Upper lobe of right lung (tissue), 1 donor: ENCODE measurements at regions not wholly inside any gene's neighbourhood (a gene's known extent, or its start where the extent isn't known, plus 50 kb on each side); places are given as distances from the start of the nearest gene placed in this dataset.

ENCODE experiments used
- ATAC-seq: fragments of 200-7000 bp; cut with Tn5 transposase; one replicate; pipeline ENCODE4 v1.9.1; 2020; ENCODE audit warnings: mild to moderate bottlenecking, moderate library complexity
- DNase-seq: peaks from one replicate; pipeline ENCODE4 v3.0.0-alpha.2; 2020
- H3K27ac ChIP-seq: fragments of 200-600 bp; one replicate; pipeline ENCODE4 v1.8.0; 2022
- H3K27me3 ChIP-seq: fragments of 200-600 bp; one replicate; pipeline ENCODE4 v1.8.0; 2022; ENCODE audit warnings: mild to moderate bottlenecking
- H3K36me3 ChIP-seq: fragments of 200-600 bp; one replicate; pipeline ENCODE4 v1.8.0; 2022
- H3K4me1 ChIP-seq: fragments of 200-600 bp; one replicate; pipeline ENCODE4 v1.8.0; 2022
- H3K4me3 ChIP-seq: fragments of 200-600 bp; one replicate; pipeline ENCODE4 v1.8.0; 2022; ENCODE audit warnings: mild to moderate bottlenecking
- H3K9me3 ChIP-seq: fragments of 200-600 bp; one replicate; pipeline ENCODE4 v1.8.0; 2022
- CTCF ChIP-seq: fragments of 200-600 bp; IDR thresholded peaks from one replicate; pipeline ENCODE4 v1.8.0; 2022; ENCODE audit warnings: antibody characterized with exemption
- intact Hi-C: fragments of 100-400 bp; cut with DNase I; formaldehyde crosslinking; loops from one replicate; pipeline ENCODE4 v1.11.0; 2022
- donor health status: DM: no; HTN: yes; CAD: no; lungs with severe emphysema.

GRCh38 chr4:104025251-104025650 is 305.5 kb upstream of the TACR3 start:
- Histone ChIP-seq H3K4me1 (no peaks in the 10 kb centered on the region), H3K36me3 (no peaks in the 10 kb centered on the region), H3K4me3 (no peak overlapping the region), H3K27me3 (no peaks in the 10 kb centered on the region), H3K9me3 (no peaks in the 10 kb centered on the region), H3K27ac (no peak overlapping the region)
- no peak for DNase-seq
- no peak for TF ChIP-seq CTCF
- ATAC-seq = no peak
- intact Hi-C loops = no loop called here

GRCh38 chr4:104022831-104023230 is 303.0 kb upstream of the TACR3 start:
- DNase-seq = no peak
- Histone ChIP-seq H3K27me3 (no peaks in the 10 kb centered on the region), H3K4me1 (no peaks in the 10 kb centered on the region), H3K27ac (no peak overlapping the region), H3K4me3 (no peak overlapping the region), H3K9me3 (no peaks in the 10 kb centered on the region), H3K36me3 (no peaks in the 10 kb centered on the region)
- intact Hi-C loops = no loop called here
- no peak for ATAC-seq
- no peak for TF ChIP-seq CTCF

- DNase-seq (no peak), ATAC-seq (no peak)
- intact Hi-C loops = no loop called here
- H3K27me3 ChIP-seq = no peaks in the 10 kb centered on the region
- H3K9me3 ChIP-seq = no peaks in the 10 kb centered on the region
- no peaks in the 10 kb centered on the region for H3K4me1 ChIP-seq
- no peak for TF ChIP-seq CTCF
- H3K36me3 ChIP-seq = no peaks in the 10 kb centered on the region
- H3K27ac ChIP-seq = no peak overlapping the region
- H3K4me3 ChIP-seq = no peak overlapping the region
Observed at GRCh38 chr4:104022226-104022625, 302.4 kb upstream of the TACR3 start.

GRCh38 chr4:104020641-104021040 is 300.9 kb upstream of the TACR3 start:
- Histone ChIP-seq H3K4me3 (no peak overlapping the region), H3K9me3 (no peaks in the 10 kb centered on the region), H3K27me3 (no peaks in the 10 kb centered on the region), H3K36me3 (no peaks in the 10 kb centered on the region), H3K4me1 (no peaks in the 10 kb centered on the region), H3K27ac (no peak overlapping the region)
- intact Hi-C loops = no loop called here
- ATAC-seq (no peak), DNase-seq (no peak)
- no peak for TF ChIP-seq CTCF

GRCh38 chr4:104017213-104017612 is 297.4 kb upstream of the TACR3 start:
- H3K36me3 ChIP-seq = no peaks in the 10 kb centered on the region
- no peak for TF ChIP-seq CTCF
- H3K27ac ChIP-seq = no peak overlapping the region
- H3K9me3 ChIP-seq = no peaks in the 10 kb centered on the region
- DNase-seq (no peak), ATAC-seq (no peak)
- intact Hi-C loops = no loop called here
- H3K27me3 ChIP-seq = no peaks in the 10 kb centered on the region
- H3K4me1 ChIP-seq = no peaks in the 10 kb centered on the region
- no peak overlapping the region for H3K4me3 ChIP-seq

GRCh38 chr4:104015680-104016079 is 295.9 kb upstream of the TACR3 start:
- Histone ChIP-seq H3K4me1 (no peaks in the 10 kb centered on the region), H3K4me3 (no peak overlapping the region), H3K36me3 (no peaks in the 10 kb centered on the region), H3K27me3 (no peaks in the 10 kb centered on the region), H3K27ac (no peak overlapping the region), H3K9me3 (no peaks in the 10 kb centered on the region)
- DNase-seq (no peak), ATAC-seq (no peak)
- intact Hi-C loops = no loop called here
- no peak for TF ChIP-seq CTCF
